ENCODE measurements at regions not wholly inside any gene's neighbourhood (a gene's known extent, or its start where the extent isn't known, plus 50 kb on each side); places are given as distances from the start of the nearest gene placed in this dataset.
"Not testable (repeated sequence)": the region's sequence is repeated elsewhere in the genome, so short reads cannot be mapped to it uniquely, and the experiment has no call there.

DNA sequence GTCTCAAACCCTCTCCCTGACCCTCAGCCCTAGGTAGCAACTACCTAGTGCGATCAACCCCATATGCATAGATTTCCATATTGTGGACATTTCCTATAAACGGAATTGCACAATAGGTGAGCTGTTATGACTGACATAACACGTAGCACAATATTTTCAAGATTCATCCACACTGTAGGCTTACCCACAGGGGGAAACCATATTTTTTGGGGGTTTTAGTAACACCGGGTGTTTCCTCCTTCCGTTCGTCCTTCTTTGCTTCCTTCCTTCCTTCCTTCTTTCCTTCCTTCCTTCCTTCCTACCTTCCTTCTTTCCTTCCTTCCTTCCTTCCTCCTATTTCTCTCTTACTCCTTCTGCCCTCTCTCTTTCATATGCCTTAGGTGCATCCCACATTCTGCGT lies 524.2 kb downstream of the CWH43 start:
- not testable (repeated sequence) for DNase-seq; H3K36me3 ChIP-seq (ENCODE audit: control insufficient read depth, insufficient read depth, low read length); H3K9me3 ChIP-seq (ENCODE audit: control insufficient read depth, low read length); H3K4me3 ChIP-seq (ENCODE audit: insufficient read depth, low read depth, low read length, poor library complexity, severe bottlenecking); H3K27me3 ChIP-seq (replicated peaks; ENCODE audit: control insufficient read depth, insufficient read depth, low read length, poor library complexity, severe bottlenecking); H3K4me1 ChIP-seq (ENCODE audit: control insufficient read depth, insufficient read depth, low read length, poor library complexity, severe bottlenecking); H3K27ac ChIP-seq (ENCODE audit: insufficient read depth, low read length, poor library complexity, severe bottlenecking)

DNA sequence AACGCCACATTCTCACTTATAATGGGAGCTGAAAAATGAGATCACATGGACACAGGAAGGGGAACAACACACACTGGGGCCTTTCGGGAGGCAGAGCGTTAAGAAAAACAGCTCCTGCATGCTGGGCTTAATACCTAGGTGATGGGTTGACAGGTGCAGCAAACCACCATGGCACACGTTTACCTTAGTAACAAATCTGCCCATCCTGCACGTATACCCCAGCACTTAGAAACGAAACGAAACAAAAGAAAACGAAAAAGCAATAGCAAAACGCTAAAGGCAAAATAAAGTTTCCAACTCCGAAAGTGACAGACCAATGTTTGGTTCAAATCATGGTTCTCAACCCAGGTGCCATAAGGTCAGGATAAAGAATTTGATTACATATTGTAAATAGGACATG lies 525.3 kb downstream of the CWH43 start:
- not testable (repeated sequence) for H3K27ac ChIP-seq (ENCODE audit: insufficient read depth, low read length, poor library complexity, severe bottlenecking); H3K4me3 ChIP-seq (ENCODE audit: insufficient read depth, low read depth, low read length, poor library complexity, severe bottlenecking); H3K27me3 ChIP-seq (replicated peaks; ENCODE audit: control insufficient read depth, insufficient read depth, low read length, poor library complexity, severe bottlenecking); H3K36me3 ChIP-seq (ENCODE audit: control insufficient read depth, insufficient read depth, low read length); DNase-seq; H3K4me1 ChIP-seq (ENCODE audit: control insufficient read depth, insufficient read depth, low read length, poor library complexity, severe bottlenecking); H3K9me3 ChIP-seq (ENCODE audit: control insufficient read depth, low read length)

DNA sequence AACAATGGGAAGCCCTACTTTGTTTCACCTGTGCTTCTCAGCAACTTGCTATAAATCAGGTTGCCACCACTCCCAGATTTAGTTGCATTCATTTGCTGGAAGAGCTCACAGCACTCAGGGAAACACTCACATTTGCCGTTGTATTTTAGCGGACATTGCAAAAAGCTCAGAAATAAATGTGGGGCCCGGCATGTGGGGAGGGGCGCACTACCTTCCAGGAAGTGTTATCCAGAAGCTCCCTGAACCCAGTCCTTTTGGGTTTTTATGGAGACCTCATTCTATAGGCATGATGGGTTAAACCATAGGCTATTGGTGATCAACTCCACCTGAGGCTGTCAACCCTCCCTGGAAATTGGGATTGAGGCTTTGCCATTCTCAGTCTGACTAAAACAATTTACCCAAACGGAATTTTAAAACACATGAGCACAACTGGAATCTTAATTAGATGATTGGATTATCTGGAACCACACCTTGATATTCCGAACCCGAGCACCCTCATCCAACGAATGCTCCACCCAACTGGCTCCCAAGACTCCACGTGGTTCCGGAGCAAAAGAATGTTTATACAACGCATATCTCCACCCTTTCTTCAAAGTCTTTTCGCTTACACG lies 525.9 kb downstream of the CWH43 start:
- not testable (repeated sequence) for H3K36me3 ChIP-seq (ENCODE audit: control insufficient read depth, insufficient read depth, low read length); H3K4me3 ChIP-seq (ENCODE audit: insufficient read depth, low read depth, low read length, poor library complexity, severe bottlenecking); DNase-seq; H3K27ac ChIP-seq (ENCODE audit: insufficient read depth, low read length, poor library complexity, severe bottlenecking); H3K4me1 ChIP-seq (ENCODE audit: control insufficient read depth, insufficient read depth, low read length, poor library complexity, severe bottlenecking); H3K9me3 ChIP-seq (ENCODE audit: control insufficient read depth, low read length); H3K27me3 ChIP-seq (replicated peaks; ENCODE audit: control insufficient read depth, insufficient read depth, low read length, poor library complexity, severe bottlenecking)

- H3K4me3 ChIP-seq (ENCODE audit: insufficient read depth, low read depth, low read length, poor library complexity, severe bottlenecking); H3K27ac ChIP-seq (ENCODE audit: insufficient read depth, low read length, poor library complexity, severe bottlenecking); H3K4me1 ChIP-seq (ENCODE audit: control insufficient read depth, insufficient read depth, low read length, poor library complexity, severe bottlenecking); H3K36me3 ChIP-seq (ENCODE audit: control insufficient read depth, insufficient read depth, low read length); H3K9me3 ChIP-seq (ENCODE audit: control insufficient read depth, low read length); H3K27me3 ChIP-seq (replicated peaks; ENCODE audit: control insufficient read depth, insufficient read depth, low read length, poor library complexity, severe bottlenecking): not testable (repeated sequence)
- peak in 1 of 3 donors; percentile 17 for DNase-seq
These were observed 526.8 kb downstream of the CWH43 start for GRCh38 chr4:49512641-49513545.

- not testable (repeated sequence) for H3K4me1 ChIP-seq (ENCODE audit: control insufficient read depth, insufficient read depth, low read length, poor library complexity, severe bottlenecking); H3K9me3 ChIP-seq (ENCODE audit: control insufficient read depth, low read length); H3K27ac ChIP-seq (ENCODE audit: insufficient read depth, low read length, poor library complexity, severe bottlenecking); H3K4me3 ChIP-seq (ENCODE audit: insufficient read depth, low read depth, low read length, poor library complexity, severe bottlenecking); H3K27me3 ChIP-seq (replicated peaks; ENCODE audit: control insufficient read depth, insufficient read depth, low read length, poor library complexity, severe bottlenecking); DNase-seq; H3K36me3 ChIP-seq (ENCODE audit: control insufficient read depth, insufficient read depth, low read length)
These were observed 527.6 kb downstream of the CWH43 start for GRCh38 chr4:49513546-49514115.

- not testable (repeated sequence) for H3K4me1 ChIP-seq (ENCODE audit: control insufficient read depth, insufficient read depth, low read length, poor library complexity, severe bottlenecking); H3K36me3 ChIP-seq (ENCODE audit: control insufficient read depth, insufficient read depth, low read length); H3K27me3 ChIP-seq (replicated peaks; ENCODE audit: control insufficient read depth, insufficient read depth, low read length, poor library complexity, severe bottlenecking); H3K9me3 ChIP-seq (ENCODE audit: control insufficient read depth, low read length); H3K4me3 ChIP-seq (ENCODE audit: insufficient read depth, low read depth, low read length, poor library complexity, severe bottlenecking); H3K27ac ChIP-seq (ENCODE audit: insufficient read depth, low read length, poor library complexity, severe bottlenecking)
- DNase-seq = peak in 1 of 3 donors; percentile 20
These were observed 528.2 kb downstream of the CWH43 start for GRCh38 chr4:49514171-49514699.

DNA sequence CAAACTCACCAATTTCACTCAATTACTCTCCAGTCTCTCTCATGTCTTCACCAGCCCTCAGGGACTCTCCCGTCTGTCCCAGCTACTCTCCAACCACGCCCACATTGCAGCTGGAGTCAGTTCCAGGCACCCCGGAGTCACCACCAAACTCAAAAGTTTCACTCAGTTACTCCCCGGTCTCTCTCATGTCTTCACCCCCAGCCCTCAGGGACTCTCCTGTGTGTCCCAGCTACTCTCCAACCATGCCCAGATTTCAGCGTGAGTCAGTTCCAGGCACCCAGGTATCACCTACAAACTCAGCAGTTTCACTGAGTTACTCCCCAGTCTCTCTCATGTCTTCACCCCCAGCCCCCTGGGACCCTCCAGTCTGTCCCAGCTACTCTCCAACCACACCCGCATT lies 528.8 kb downstream of the CWH43 start:
- not testable (repeated sequence) for H3K4me1 ChIP-seq (ENCODE audit: control insufficient read depth, insufficient read depth, low read length, poor library complexity, severe bottlenecking); H3K27ac ChIP-seq (ENCODE audit: insufficient read depth, low read length, poor library complexity, severe bottlenecking); H3K27me3 ChIP-seq (replicated peaks; ENCODE audit: control insufficient read depth, insufficient read depth, low read length, poor library complexity, severe bottlenecking); H3K36me3 ChIP-seq (ENCODE audit: control insufficient read depth, insufficient read depth, low read length); H3K4me3 ChIP-seq (ENCODE audit: insufficient read depth, low read depth, low read length, poor library complexity, severe bottlenecking); H3K9me3 ChIP-seq (ENCODE audit: control insufficient read depth, low read length); DNase-seq

DNA sequence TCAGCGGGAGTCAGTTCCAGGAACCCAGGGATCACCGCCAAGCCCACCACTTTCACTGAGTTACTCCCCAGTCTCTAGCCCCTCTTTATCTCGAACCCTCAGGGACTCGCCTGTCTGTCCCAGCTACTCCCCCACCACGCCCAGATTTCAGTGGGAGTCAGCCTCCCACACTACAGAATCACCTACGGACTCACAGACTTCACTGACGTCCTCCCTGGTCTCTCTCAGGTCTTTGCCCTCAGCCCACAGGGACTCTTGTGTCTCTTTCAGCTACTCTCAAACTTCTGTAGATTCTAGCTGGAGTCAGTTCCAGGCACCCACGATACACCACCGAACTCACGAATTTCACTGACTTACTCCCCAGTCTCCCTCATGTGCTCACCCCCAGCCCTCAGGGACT lies 529.2 kb downstream of the CWH43 start:
- H3K4me1 ChIP-seq (ENCODE audit: control insufficient read depth, insufficient read depth, low read length, poor library complexity, severe bottlenecking); DNase-seq; H3K9me3 ChIP-seq (ENCODE audit: control insufficient read depth, low read length): not testable (repeated sequence)

DNA sequence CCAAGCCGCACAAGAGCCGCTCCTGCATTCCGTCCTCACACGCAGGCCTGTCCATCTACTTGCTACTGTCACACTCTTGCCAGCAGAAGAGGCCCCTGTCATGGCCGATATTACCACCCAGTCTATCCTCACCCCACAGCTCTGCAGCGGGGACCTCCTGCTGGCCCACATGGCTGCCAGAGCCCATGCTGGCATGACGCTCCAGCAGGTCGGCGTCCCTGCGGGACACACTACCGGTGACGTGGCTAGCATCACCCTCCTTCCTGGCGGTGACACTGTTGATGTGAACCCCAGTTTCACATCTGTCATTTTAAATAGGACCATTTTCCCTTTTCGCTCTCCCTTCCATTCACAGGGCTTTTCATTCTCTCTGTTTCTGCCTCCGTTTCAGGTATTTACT lies 530.0 kb downstream of the CWH43 start:
- not testable (repeated sequence) for H3K27ac ChIP-seq (ENCODE audit: insufficient read depth, low read length, poor library complexity, severe bottlenecking); H3K4me3 ChIP-seq (ENCODE audit: insufficient read depth, low read depth, low read length, poor library complexity, severe bottlenecking); H3K27me3 ChIP-seq (replicated peaks; ENCODE audit: control insufficient read depth, insufficient read depth, low read length, poor library complexity, severe bottlenecking); H3K36me3 ChIP-seq (ENCODE audit: control insufficient read depth, insufficient read depth, low read length); H3K4me1 ChIP-seq (ENCODE audit: control insufficient read depth, insufficient read depth, low read length, poor library complexity, severe bottlenecking); H3K9me3 ChIP-seq (ENCODE audit: control insufficient read depth, low read length); DNase-seq

More for the DNA sequence above, 529.2 kb downstream of the CWH43 start:
- not testable (repeated sequence) for H3K27me3 ChIP-seq (replicated peaks; ENCODE audit: control insufficient read depth, insufficient read depth, low read length, poor library complexity, severe bottlenecking); H3K27ac ChIP-seq (ENCODE audit: insufficient read depth, low read length, poor library complexity, severe bottlenecking); H3K36me3 ChIP-seq (ENCODE audit: control insufficient read depth, insufficient read depth, low read length); H3K4me3 ChIP-seq (ENCODE audit: insufficient read depth, low read depth, low read length, poor library complexity, severe bottlenecking)

GRCh38 chr4:49516796-49517195 lies 530.7 kb downstream of the CWH43 start:
- H3K36me3 ChIP-seq (ENCODE audit: control insufficient read depth, insufficient read depth, low read length) = no peaks in the 10 kb centered on the region
- H3K4me3 ChIP-seq (ENCODE audit: insufficient read depth, low read depth, low read length, poor library complexity, severe bottlenecking) = no peak overlapping the region
- H3K27ac ChIP-seq (ENCODE audit: insufficient read depth, low read length, poor library complexity, severe bottlenecking) = no peak overlapping the region
- H3K9me3 ChIP-seq (ENCODE audit: control insufficient read depth, low read length) = no peaks in the 10 kb centered on the region
- DNase-seq = no peak
- no peaks in the 10 kb centered on the region for H3K27me3 ChIP-seq (replicated peaks; ENCODE audit: control insufficient read depth, insufficient read depth, low read length, poor library complexity, severe bottlenecking)
- no peaks in the 10 kb centered on the region for H3K4me1 ChIP-seq (ENCODE audit: control insufficient read depth, insufficient read depth, low read length, poor library complexity, severe bottlenecking)
